GM19324 (cell line): ENCODE measurements at regions not wholly inside any gene's neighbourhood (a gene's known extent, or its start where the extent isn't known, plus 50 kb on each side); places are given as distances from the start of the nearest gene placed in this dataset.
"Not testable (repeated sequence)": the region's sequence is repeated elsewhere in the genome, so short reads cannot be mapped to it uniquely, and the experiment has no call there.

Source experiments
- ATAC-seq: cut with Tn5 transposase; IDR thresholded peaks from one replicate; pipeline ENCODE4 v1.9.1; 2021; ENCODE audit warnings: mild to moderate bottlenecking, moderate library complexity; ENCODE audit not compliant: unreplicated experiment, low FRiP score

GRCh38 chr9:33623658-33624586, 99.9 kb downstream of the ANKRD18B start:
- no peak for ATAC-seq

DNA sequence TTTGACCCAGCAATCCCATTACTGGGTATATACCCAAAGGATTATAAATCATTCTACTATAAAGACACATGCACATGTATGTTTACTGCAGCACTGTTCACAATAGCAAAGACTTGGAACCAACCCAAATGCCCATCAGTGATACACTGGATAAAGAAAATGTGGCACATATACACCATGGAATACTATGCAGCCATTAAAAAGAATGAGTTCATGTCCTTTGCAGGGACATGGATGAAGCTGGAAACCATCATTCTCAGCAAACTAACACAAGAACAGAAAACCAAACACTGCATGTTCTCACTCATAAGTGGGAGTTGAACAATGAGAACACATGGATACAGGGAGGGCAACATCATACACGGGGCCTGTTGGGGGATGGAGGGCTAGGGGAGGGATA, 104.3 kb downstream of the ANKRD18B start:
- ATAC-seq = not testable (repeated sequence)

- no peak for ATAC-seq
Observed at GRCh38 chr9:33628865-33629410, 104.9 kb downstream of the ANKRD18B start.

DNA sequence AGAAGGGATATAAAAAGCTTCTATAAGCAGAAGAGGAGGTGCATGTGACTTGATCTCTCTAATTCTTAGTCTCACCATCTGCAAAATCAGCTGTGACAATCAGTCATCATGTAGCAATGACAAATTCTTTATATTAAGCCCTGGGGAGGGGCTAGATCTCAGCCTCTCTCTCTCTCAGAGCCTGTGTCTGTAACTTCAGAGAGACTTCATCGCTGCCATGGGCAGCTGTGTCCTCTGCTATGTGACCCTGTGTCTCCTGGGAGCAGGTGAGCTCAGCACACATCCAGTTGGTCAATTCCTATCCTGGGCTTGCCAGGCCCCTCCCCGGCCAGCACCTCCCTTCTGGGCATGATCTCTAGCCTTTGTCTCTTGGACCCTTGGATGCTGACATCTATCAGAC, 109.6 kb downstream of the ANKRD18B start:
- no peak for ATAC-seq

- ATAC-seq = no peak
Observed at GRCh38 chr9:33637881-33638280, 113.8 kb downstream of the ANKRD18B start.

DNA sequence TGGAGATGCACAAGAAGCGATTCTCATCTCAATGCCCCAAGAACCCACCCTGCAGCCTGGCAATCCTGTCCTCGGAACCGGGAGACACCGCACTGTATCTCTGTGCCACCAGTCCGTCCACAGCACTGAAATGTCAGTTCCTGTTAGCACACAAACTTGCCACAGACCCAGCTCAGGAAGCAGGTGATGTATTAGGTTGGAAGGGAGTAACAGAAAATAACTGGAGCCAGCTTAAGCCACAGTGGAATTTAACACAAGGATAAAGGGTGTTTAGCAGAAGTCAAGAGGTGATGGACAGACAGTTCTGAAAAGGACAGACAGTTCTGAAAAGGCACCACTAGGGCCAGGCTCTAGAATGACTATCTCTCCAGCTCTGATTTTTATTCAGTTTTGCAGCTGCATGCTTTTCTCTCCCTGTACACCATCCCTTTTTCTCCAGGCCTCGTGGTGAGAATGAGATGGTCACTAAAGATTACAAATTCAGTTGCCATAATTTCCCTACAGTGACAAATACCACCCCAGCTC, 114.4 kb downstream of the ANKRD18B start:
- no peak for ATAC-seq

- no peak for ATAC-seq
Observed at GRCh38 chr9:33645706-33646105, 121.7 kb downstream of the ANKRD18B start.

GRCh38 chr9:33649463-33649862, 125.4 kb downstream of the ANKRD18B start:
- no peak for ATAC-seq

DNA sequence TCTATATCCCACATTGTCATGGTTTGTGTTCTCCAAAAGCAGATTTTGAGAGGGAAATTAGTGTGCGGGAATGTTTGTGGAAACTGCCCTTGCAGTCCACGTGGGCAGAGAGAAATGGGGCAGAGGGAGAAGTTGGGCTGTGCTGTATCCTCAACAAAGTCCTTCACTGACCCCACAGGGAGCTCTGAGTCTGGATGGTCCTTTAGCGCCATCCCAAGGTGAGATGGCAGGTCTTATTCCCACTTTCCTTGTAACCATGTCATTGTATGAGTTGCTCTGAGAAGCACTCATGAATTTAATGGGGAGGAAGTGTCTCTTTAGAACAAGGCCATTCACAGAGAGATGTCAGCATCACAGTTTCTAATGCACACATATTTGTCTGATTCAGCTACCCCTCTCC, 127.1 kb downstream of the ANKRD18B start:
- no peak for ATAC-seq

DNA sequence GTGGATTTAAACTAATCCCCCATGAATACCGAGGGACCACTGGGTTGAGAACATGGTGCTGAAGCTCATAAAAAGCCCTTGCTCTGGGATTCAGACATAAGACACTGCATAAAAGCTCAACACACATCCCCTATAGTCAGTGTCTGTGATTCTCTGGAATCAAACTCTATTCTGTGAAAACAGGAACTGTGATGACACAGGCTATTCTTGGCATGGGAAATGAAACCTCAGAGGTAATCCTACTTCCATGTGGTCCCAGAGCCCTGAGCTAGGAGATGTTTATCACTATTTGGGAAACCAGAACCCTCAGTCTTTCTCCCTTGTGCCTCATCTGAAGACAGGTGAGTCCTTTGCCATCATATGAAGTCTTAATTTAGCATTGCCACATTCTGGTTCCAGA, 135.4 kb upstream of the PRSS3 start:
- ATAC-seq = no peak

- ATAC-seq = no peak
Observed at GRCh38 chr9:33660772-33661171, 134.6 kb upstream of the PRSS3 start.

GRCh38 chr9:33661176-33661575, 134.2 kb upstream of the PRSS3 start:
- no peak for ATAC-seq

- no peak for ATAC-seq
Observed at GRCh38 chr9:33662871-33663270, 132.5 kb upstream of the PRSS3 start.

DNA sequence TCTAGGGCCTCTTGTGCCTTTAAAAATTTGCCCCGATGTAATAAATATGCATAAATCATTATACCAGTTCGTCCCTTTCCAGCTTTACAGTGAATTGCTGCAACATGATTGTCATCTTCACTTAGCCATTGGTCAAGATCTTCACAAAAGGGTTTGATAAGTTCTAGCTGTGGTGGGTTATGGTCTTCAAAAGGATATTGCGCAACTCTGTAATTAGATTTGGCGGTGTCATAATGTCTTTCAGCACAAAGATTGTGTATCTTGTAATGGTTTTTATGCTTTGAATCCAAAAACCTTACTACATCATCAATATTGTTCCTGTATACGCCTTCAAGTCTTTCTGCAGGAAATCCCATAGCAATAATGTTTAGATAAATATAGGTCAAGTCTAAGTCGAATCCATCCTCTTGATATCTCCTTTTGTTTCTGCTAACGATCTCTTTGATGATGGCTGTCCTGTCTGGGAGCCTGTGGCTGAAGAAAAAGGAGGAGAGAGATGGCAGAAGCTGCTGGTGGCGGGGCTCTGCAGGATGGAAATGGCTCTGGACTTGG, 119.1 kb upstream of the PRSS3 start:
- ATAC-seq = not testable (repeated sequence)

GRCh38 chr9:33676746-33677505, 118.4 kb upstream of the PRSS3 start:
- ATAC-seq = no peak

DNA sequence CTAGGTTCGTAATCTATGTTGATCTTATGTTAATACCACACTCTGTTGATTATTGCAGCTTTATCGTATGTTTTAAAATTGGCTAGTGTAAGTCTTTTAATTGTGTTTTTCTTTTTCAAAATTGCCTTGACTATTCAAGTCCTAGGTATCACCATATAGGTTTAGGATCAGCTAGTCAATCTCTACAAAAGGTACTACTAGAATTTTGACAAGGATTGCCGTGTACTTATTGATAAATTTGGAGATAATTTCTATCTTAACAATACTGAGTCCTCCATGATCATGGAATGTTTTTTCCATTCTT, 117.9 kb upstream of the PRSS3 start:
- no peak for ATAC-seq

- ATAC-seq = no peak
Observed at GRCh38 chr9:33677961-33678360, 117.4 kb upstream of the PRSS3 start.

DNA sequence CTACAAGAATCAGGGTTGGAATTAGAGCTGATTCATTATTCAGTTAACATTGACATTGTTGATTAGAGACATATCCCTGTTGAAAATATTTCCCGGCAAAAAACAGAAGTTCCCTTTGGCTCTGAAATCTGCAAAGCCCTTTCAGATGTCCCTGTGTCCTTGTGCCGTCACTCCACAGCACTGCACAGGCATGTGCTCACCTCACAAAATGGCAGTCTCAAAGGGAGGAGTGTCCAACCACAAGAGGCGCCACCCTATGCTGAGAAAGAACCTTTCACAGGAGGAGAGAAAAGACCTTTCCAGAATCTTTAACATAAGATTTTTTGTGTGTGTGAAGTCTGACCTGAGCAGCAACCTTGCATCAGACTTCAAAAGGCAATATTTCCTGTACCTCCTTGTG, 112.8 kb upstream of the PRSS3 start:
- no peak for ATAC-seq

DNA sequence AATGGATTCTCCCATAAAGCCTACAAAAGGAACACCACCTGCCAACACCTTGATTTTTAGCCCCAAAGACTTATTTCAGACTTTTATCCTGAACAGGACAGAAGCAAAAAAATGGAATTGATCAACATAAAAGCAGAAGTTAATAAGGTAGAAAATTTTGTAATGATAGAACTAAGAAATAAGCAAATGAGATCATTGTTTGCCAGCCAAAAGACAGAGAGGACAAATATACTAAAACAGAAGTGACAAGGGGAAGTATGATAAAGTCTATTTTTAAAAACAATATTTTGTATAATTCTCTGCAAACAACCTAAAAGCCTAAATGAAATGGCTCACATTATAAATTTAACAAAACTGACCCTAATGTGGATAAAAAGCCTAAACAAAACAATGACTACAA, 110.5 kb upstream of the PRSS3 start:
- no peak for ATAC-seq

DNA sequence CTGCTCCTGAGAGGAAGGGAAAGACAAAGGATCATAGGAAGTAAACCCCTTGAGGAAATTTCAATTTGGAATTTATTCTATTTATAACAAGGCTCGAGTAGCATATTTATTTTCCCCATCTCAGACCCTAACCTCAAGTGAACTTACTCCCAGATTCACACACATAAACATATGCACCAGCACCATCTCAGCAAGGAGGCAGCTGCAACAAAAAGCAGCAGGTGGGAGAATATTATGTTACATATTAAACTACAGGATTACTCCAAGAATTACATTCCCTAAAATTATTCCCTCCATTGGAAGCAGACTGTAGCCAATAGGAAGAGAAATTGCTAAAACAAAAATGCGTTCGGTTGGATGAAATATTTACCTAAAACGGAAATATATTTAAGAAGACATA, 108.4 kb upstream of the PRSS3 start:
- no peak for ATAC-seq

DNA sequence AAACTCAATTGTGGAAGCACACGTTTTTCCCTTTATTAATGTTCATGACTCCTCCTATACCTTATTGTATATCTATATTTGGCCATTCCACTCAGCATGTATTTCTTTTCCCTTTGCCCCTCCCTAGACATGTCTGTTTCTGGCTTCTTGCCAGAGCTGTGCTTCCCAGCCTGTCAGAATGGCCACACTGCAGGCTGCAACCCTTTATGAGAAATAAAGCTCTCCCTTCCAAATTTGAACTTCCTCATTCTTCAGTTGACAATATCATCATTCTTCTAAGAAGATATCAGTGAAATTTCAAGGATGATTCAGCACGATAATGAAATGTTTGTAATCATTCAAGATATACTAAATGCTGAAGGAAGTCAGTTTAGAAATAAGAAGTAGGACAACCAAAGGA, 107.6 kb upstream of the PRSS3 start:
- no peak for ATAC-seq
